ENCODE measurements at regions not wholly inside any gene's neighbourhood (a gene's known extent, or its start where the extent isn't known, plus 50 kb on each side); places are given as distances from the start of the nearest gene placed in this dataset.
"Not testable (repeated sequence)": the region's sequence is repeated elsewhere in the genome, so short reads cannot be mapped to it uniquely, and the experiment has no call there.

- no peak for DNase-seq
These were observed 66.4 kb upstream of the BTG3 start for GRCh38 chr21:17679002-17679600.

- not testable (repeated sequence) for DNase-seq
These were observed 64.2 kb upstream of the BTG3 start for GRCh38 chr21:17676930-17677329.

- DNase-seq = no peak
These were observed 61.4 kb upstream of the BTG3 start for GRCh38 chr21:17674106-17674505.

- DNase-seq = no peak
These were observed 60.7 kb upstream of the BTG3 start for GRCh38 chr21:17673261-17674020.

GRCh38 chr21:17671733-17672132 is 59.0 kb upstream of the BTG3 start:
- no peak for DNase-seq

GRCh38 chr21:17668479-17669140 is 55.9 kb upstream of the BTG3 start:
- DNase-seq = no peak

- DNase-seq = no peak
These were observed 54.6 kb upstream of the BTG3 start for GRCh38 chr21:17667256-17667655.

Data from activated CD4-positive, alpha-beta T cell treated with anti-CD3 and anti-CD28 coated beads for 1 hour (primary cell).